Kidney (tissue), 13 donors: ENCODE measurements at regions not wholly inside any gene's neighbourhood (a gene's known extent, or its start where the extent isn't known, plus 50 kb on each side); places are given as distances from the start of the nearest gene placed in this dataset.

ENCODE experiments used
- DNase-seq, 5 donors: peaks; one replicate each; pipeline ENCODE4 v3.0.0-alpha.2; 2013 to 2020
- FAIRE-seq: peaks from 2 replicates; lab custom pipeline; 2012; peaks lifted over from hg19 to GRCh38; lab: Jason Lieb, UNC
- H3K27ac ChIP-seq, 2 donors: one replicate each; pipeline ENCODE4 v1.7.0; 2013; ENCODE audit warnings: low read depth in 2 of 2, low read length in 2 of 2, inconsistent platforms in 1 of 2
- H3K27me3 ChIP-seq: one replicate; pipeline ENCODE4 v1.7.1; 2013; ENCODE audit warnings: low read length, inconsistent platforms; ENCODE audit not compliant: control insufficient read depth, insufficient read depth
- H3K36me3 ChIP-seq, 3 donors: one replicate each; pipeline versions ENCODE4 v1.7.0 to v1.7.1; 2013; ENCODE audit warnings: low read length in 3 of 3, control low read depth in 1 of 3, inconsistent platforms in 1 of 3; ENCODE audit not compliant: insufficient read depth in 3 of 3, control insufficient read depth in 2 of 3
- H3K4me1 ChIP-seq, 3 donors: one replicate each; pipeline versions ENCODE4 v1.7.0 to v1.7.1; 2013; ENCODE audit warnings: low read length in 3 of 3, inconsistent platforms in 1 of 3, low read depth in 1 of 3; ENCODE audit not compliant: control insufficient read depth in 2 of 3, insufficient read depth in 2 of 3
- H3K4me3 ChIP-seq, 3 donors: one replicate each; pipeline versions ENCODE4 v1.7.0 to v1.8.1; 2013; ENCODE audit warnings: low read length in 3 of 3, control low read depth in 1 of 3, inconsistent platforms in 1 of 3
- H3K9ac ChIP-seq, 3 donors: one replicate each; pipeline versions ENCODE4 v1.7.0 to v1.7.1; 2013; ENCODE audit warnings: low read length in 3 of 3, control low read depth in 1 of 3, inconsistent platforms in 1 of 3
- H3K9me3 ChIP-seq, 3 donors: one replicate each; pipeline versions ENCODE4 v1.7.0 to v1.7.1; 2013; ENCODE audit warnings: low read length in 3 of 3, control low read depth in 1 of 3, inconsistent platforms in 1 of 3; ENCODE audit not compliant: control insufficient read depth in 2 of 3, insufficient read depth in 1 of 3
- CTCF ChIP-seq: IDR thresholded peaks from 3 replicates; pipeline ENCODE4 v1.5.1; 2012; ENCODE audit warnings: mild to moderate bottlenecking, moderate library complexity, borderline replicate concordance; ENCODE audit not compliant: insufficient read depth; ENCODE audit errors: extremely low read depth
- intact Hi-C: fragments of 100-400 bp; cut with DNase I; formaldehyde crosslinking; loops from one replicate; pipeline ENCODE4 v1.11.1; 2022
- donor health status: control.
- donor health status: control.
- donor health status: control.
- donor health status: control.
- donor health status: control.
- donor health status: DM: yes; HTN: yes; CAD: no.
- donor health status: Normal renal cell carcinoma (clear cell type).

GRCh38 chr13:107874456-107874855, 340.9 kb downstream of the LIG4 start:
- intact Hi-C loops, result no loop called here
- DNase-seq (no peak), FAIRE-seq (no peak)
- Histone ChIP-seq H3K4me3 (no peak overlapping the region), H3K36me3 (no peaks in the 10 kb centered on the region), H3K4me1 (no peaks in the 10 kb centered on the region), H3K9ac (no peak overlapping the region), H3K27ac (no peak overlapping the region), H3K9me3 (no peaks in the 10 kb centered on the region), H3K27me3 (peaks cover 4% of the 10 kb centered on the region)
- no peak for TF ChIP-seq CTCF

GRCh38 chr13:107873926-107874325, 341.4 kb downstream of the LIG4 start:
- H3K9ac ChIP-seq, result no peak overlapping the region
- no peaks in the 10 kb centered on the region for H3K4me1 ChIP-seq
- TF ChIP-seq CTCF, result no peak
- no peak for FAIRE-seq
- H3K27me3 ChIP-seq, result peaks cover 6% of the 10 kb centered on the region
- no peak overlapping the region for H3K4me3 ChIP-seq
- H3K36me3 ChIP-seq, result no peaks in the 10 kb centered on the region
- DNase-seq, result no peak
- no peaks in the 10 kb centered on the region for H3K9me3 ChIP-seq
- no peak overlapping the region for H3K27ac ChIP-seq
- intact Hi-C loops, result no loop called here

- Histone ChIP-seq H3K9me3 (no peaks in the 10 kb centered on the region), H3K36me3 (no peaks in the 10 kb centered on the region), H3K4me1 (peaks cover 0 to 4% (median 0%) of the 10 kb centered on the region in 3 donors), H3K9ac (no peak overlapping the region), H3K27ac (no peak overlapping the region), H3K4me3 (no peak overlapping the region), H3K27me3 (peaks cover 14% of the 10 kb centered on the region)
- FAIRE-seq, result no peak
- no peak for DNase-seq
- TF ChIP-seq CTCF, result no peak
- intact Hi-C loops, result no loop called here
These were observed 344.9 kb downstream of the LIG4 start for GRCh38 chr13:107870400-107870799.
